Type B pancreatic cell (in vitro differentiated cells): ENCODE measurements at regions not wholly inside any gene's neighbourhood (a gene's known extent, or its start where the extent isn't known, plus 50 kb on each side); places are given as distances from the start of the nearest gene placed in this dataset.

Experiments used
- DNase-seq: peaks from one replicate; pipeline ENCODE4 v3.0.0; 2021; ENCODE audit warnings: mixed read lengths; ENCODE audit not compliant: unreplicated experiment; ENCODE audit errors: extremely low spot score
- H3K27ac Mint-ChIP-seq: 2 replicates; pipeline ENCODE4 v1.8.0; 2021; ENCODE audit warnings: mild to moderate bottlenecking, mixed read lengths
- H3K27me3 Mint-ChIP-seq: 2 replicates; pipeline ENCODE4 v1.8.0; 2021; ENCODE audit warnings: mixed read lengths
- H3K36me3 Mint-ChIP-seq: 2 replicates; pipeline ENCODE4 v1.8.0; 2021; ENCODE audit warnings: mixed read lengths
- H3K4me1 Mint-ChIP-seq: one replicate; pipeline ENCODE4 v1.8.0; 2021; ENCODE audit warnings: mixed read lengths; ENCODE audit not compliant: unreplicated experiment
- H3K4me3 Mint-ChIP-seq: 2 replicates; pipeline ENCODE4 v1.8.0; 2021; ENCODE audit warnings: mild to moderate bottlenecking, mixed read lengths
- H3K9me3 Mint-ChIP-seq: 2 replicates; pipeline ENCODE4 v1.8.0; 2021; ENCODE audit warnings: mixed read lengths
- TF ChIP-seq, protein P1 (sequence below): fragments of 200-600 bp; sonication (generic); conservative IDR thresholded peaks from 2 replicates; pipeline ENCODE4 v1.5.0; 2021; ENCODE audit warnings: antibody characterized with exemption, mild to moderate bottlenecking

GRCh38 chr4:146076081-146076480, 99.4 kb upstream of the LSM6 start:
- Mint-ChIP-seq H3K36me3 (no peaks in the 10 kb centered on the region), H3K4me3 (no peak overlapping the region), H3K27me3 (peaks cover 5% of the 10 kb centered on the region), H3K9me3 (no peaks in the 10 kb centered on the region), H3K27ac (no peak overlapping the region), H3K4me1 (no peaks in the 10 kb centered on the region)
- no peak for DNase-seq
- TF ChIP-seq, protein P1, sequence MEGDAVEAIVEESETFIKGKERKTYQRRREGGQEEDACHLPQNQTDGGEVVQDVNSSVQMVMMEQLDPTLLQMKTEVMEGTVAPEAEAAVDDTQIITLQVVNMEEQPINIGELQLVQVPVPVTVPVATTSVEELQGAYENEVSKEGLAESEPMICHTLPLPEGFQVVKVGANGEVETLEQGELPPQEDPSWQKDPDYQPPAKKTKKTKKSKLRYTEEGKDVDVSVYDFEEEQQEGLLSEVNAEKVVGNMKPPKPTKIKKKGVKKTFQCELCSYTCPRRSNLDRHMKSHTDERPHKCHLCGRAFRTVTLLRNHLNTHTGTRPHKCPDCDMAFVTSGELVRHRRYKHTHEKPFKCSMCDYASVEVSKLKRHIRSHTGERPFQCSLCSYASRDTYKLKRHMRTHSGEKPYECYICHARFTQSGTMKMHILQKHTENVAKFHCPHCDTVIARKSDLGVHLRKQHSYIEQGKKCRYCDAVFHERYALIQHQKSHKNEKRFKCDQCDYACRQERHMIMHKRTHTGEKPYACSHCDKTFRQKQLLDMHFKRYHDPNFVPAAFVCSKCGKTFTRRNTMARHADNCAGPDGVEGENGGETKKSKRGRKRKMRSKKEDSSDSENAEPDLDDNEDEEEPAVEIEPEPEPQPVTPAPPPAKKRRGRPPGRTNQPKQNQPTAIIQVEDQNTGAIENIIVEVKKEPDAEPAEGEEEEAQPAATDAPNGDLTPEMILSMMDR, result no peak

GRCh38 chr4:146073517-146073916, 102.0 kb upstream of the LSM6 start:
- Mint-ChIP-seq H3K27ac (no peak overlapping the region), H3K27me3 (peaks cover 5% of the 10 kb centered on the region), H3K4me3 (no peak overlapping the region), H3K9me3 (no peaks in the 10 kb centered on the region), H3K36me3 (no peaks in the 10 kb centered on the region), H3K4me1 (no peaks in the 10 kb centered on the region)
- TF ChIP-seq, protein P1, result no peak
- no peak for DNase-seq

- Mint-ChIP-seq H3K4me1 (no peaks in the 10 kb centered on the region), H3K27ac (no peak overlapping the region), H3K36me3 (no peaks in the 10 kb centered on the region), H3K9me3 (no peaks in the 10 kb centered on the region), H3K27me3 (peaks cover 5% of the 10 kb centered on the region), H3K4me3 (no peak overlapping the region)
- TF ChIP-seq, protein P1, result no peak
- no peak for DNase-seq
Observed at GRCh38 chr4:146072376-146072775, 103.1 kb upstream of the LSM6 start.

DNA sequence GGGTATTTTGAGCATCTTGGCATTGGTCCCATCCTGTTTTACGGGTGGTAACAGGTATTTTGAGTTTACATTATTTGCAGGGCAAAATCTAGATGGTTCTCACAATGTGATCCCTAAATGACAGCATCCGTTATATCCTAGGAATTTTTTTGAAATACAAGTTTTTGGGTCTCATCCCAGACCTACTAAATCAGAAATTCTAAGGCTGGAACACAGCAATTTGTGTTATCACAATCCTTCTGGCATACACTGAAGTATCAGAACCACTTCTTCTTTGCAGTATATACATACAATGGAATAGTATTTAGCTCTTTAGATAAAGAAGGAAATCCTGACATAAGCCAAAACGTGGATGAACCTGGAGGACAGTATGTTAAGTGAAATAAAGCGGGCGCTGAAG, 104.1 kb upstream of the LSM6 start:
- H3K4me1 Mint-ChIP-seq, result no peaks in the 10 kb centered on the region
- DNase-seq, result no peak

DNA sequence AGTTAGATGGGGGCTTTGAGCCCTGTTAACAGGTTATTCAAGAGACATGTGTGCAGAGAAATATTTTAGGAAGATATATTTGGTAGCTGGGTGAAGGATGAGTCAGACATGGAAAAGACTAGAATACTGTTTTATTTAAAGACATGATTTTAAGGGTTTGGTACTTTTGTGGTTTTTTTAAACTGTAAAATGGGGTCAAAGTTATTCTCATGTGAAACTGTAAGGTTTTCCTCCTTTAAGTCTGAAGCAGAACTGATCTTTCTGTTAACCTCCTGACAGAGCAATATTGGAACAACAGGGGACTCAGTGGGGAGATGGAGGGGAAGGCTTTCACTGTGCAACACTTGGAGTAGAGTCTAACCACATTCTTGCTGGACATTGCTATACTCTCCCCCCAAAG, 112.4 kb upstream of the LSM6 start:
- peaks cover 12% of the 10 kb centered on the region for H3K27me3 Mint-ChIP-seq
- H3K36me3 Mint-ChIP-seq, result no peaks in the 10 kb centered on the region
- no peak overlapping the region for H3K27ac Mint-ChIP-seq
- H3K4me1 Mint-ChIP-seq, result no peaks in the 10 kb centered on the region
- H3K9me3 Mint-ChIP-seq, result no peaks in the 10 kb centered on the region
- no peak for DNase-seq
- H3K4me3 Mint-ChIP-seq, result no peak overlapping the region
- TF ChIP-seq, protein P1, result no peak

More for the DNA sequence above, 104.1 kb upstream of the LSM6 start:
- TF ChIP-seq, protein P1, result no peak
- peaks cover 8% of the 10 kb centered on the region for H3K27me3 Mint-ChIP-seq
- H3K36me3 Mint-ChIP-seq, result no peaks in the 10 kb centered on the region
- H3K9me3 Mint-ChIP-seq, result no peaks in the 10 kb centered on the region
- no peak overlapping the region for H3K4me3 Mint-ChIP-seq
- no peak overlapping the region for H3K27ac Mint-ChIP-seq

- no peak overlapping the region for H3K27ac Mint-ChIP-seq
- H3K4me1 Mint-ChIP-seq, result no peaks in the 10 kb centered on the region
- no peaks in the 10 kb centered on the region for H3K36me3 Mint-ChIP-seq
- no peak for DNase-seq
- no peak overlapping the region for H3K4me3 Mint-ChIP-seq
- TF ChIP-seq, protein P1, result no peak
- peaks cover 12% of the 10 kb centered on the region for H3K27me3 Mint-ChIP-seq
- H3K9me3 Mint-ChIP-seq, result no peaks in the 10 kb centered on the region
Observed at GRCh38 chr4:146062340-146062739, 113.2 kb upstream of the LSM6 start.
